ENCODE measurements at regions not wholly inside any gene's neighbourhood (a gene's known extent, or its start where the extent isn't known, plus 50 kb on each side); places are given as distances from the start of the nearest gene placed in this dataset.

DNA sequence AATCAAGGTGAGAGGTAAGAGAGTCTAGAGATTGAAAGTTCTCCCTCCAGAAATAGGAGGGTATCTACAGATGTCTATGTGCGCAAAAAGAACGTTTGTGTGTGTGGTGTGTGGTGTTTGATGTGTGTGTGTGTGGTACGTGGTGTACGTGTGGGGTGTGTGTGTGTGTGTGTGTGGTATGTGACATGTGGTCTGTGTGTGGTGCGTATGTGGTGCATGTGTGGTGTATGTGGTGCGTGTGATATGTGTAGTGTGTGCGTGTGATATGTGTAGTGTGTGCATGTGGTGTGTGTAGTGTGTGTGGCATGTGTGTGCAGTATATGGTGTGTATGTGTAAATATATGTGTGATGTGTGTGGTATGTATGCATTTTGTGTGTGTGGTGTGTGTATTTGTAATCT lies 73.0 kb upstream of the LRRC4C start:
- CTCF ChIA-PET: no interaction called here
- Mint-ChIP-seq H3K4me3 (ENCODE audit: low read depth, unreplicated experiment) (no peak overlapping the region), H3K36me3 (ENCODE audit: insufficient read depth, unreplicated experiment) (no peaks in the 10 kb centered on the region), H3K9me3 (ENCODE audit: low read depth, unreplicated experiment) (peaks cover 12% of the 10 kb centered on the region), H3K27ac (ENCODE audit: unreplicated experiment) (no peak overlapping the region), H3K4me1 (ENCODE audit: low read depth, unreplicated experiment) (no peaks in the 10 kb centered on the region), H3K27me3 (ENCODE audit: unreplicated experiment) (no peaks in the 10 kb centered on the region)
- TF ChIP-seq, protein P1, sequence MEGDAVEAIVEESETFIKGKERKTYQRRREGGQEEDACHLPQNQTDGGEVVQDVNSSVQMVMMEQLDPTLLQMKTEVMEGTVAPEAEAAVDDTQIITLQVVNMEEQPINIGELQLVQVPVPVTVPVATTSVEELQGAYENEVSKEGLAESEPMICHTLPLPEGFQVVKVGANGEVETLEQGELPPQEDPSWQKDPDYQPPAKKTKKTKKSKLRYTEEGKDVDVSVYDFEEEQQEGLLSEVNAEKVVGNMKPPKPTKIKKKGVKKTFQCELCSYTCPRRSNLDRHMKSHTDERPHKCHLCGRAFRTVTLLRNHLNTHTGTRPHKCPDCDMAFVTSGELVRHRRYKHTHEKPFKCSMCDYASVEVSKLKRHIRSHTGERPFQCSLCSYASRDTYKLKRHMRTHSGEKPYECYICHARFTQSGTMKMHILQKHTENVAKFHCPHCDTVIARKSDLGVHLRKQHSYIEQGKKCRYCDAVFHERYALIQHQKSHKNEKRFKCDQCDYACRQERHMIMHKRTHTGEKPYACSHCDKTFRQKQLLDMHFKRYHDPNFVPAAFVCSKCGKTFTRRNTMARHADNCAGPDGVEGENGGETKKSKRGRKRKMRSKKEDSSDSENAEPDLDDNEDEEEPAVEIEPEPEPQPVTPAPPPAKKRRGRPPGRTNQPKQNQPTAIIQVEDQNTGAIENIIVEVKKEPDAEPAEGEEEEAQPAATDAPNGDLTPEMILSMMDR (IDR thresholded peaks at IDR 0.05; ENCODE audit: unreplicated experiment): no peak
- DNase-seq: no peak
- intact Hi-C loops (cut with micrococcal nuclease; ENCODE audit: unreplicated experiment): no loop called here
- no TSS peak for BruUV-seq (replicated peaks)

DNA sequence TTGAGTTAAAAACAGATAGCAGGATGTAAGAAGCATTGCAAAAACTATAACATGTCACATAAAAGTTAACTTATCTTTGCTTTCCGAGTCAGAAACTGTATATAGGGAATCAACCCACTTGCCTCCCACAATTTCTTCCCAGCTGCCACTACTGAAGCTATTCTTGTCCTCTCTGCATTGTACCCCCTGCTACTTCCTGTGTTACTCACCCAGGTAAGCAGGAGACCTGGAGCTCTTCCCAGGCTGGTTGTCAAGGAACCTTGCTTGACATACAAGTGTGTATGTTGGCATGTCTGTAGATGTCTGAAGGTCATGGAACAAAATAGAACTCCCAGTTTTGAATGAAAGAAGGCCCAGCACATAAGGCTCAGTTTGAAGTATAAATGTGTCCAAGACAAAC lies 74.3 kb upstream of the LRRC4C start:
- TF ChIP-seq, protein P1 (IDR thresholded peaks at IDR 0.05; ENCODE audit: unreplicated experiment): no peak
- no peaks in the 10 kb centered on the region for H3K36me3 Mint-ChIP-seq (ENCODE audit: insufficient read depth, unreplicated experiment)
- no TSS peak for BruUV-seq (replicated peaks)
- H3K27me3 Mint-ChIP-seq (ENCODE audit: unreplicated experiment): no peaks in the 10 kb centered on the region
- no peak overlapping the region for H3K27ac Mint-ChIP-seq (ENCODE audit: unreplicated experiment)
- no peak overlapping the region for H3K4me3 Mint-ChIP-seq (ENCODE audit: low read depth, unreplicated experiment)
- CTCF ChIA-PET: no interaction called here
- intact Hi-C loops (cut with micrococcal nuclease; ENCODE audit: unreplicated experiment): no loop called here
- peaks cover 15% of the 10 kb centered on the region for H3K9me3 Mint-ChIP-seq (ENCODE audit: low read depth, unreplicated experiment)
- H3K4me1 Mint-ChIP-seq (ENCODE audit: low read depth, unreplicated experiment): no peaks in the 10 kb centered on the region
- no peak for DNase-seq

- CTCF ChIA-PET: interaction anchor here (1.1 kb wide), 1 partner anchor 10 kb away, joined by 3 read pairs; no protein-coding TSS in a partner anchor
- no peak for DNase-seq
- TF ChIP-seq, protein P1 (IDR thresholded peaks at IDR 0.05; ENCODE audit: unreplicated experiment): no peak
- BruUV-seq (replicated peaks): no TSS peak
- Mint-ChIP-seq H3K36me3 (ENCODE audit: insufficient read depth, unreplicated experiment) (no peaks in the 10 kb centered on the region), H3K27me3 (ENCODE audit: unreplicated experiment) (no peaks in the 10 kb centered on the region), H3K9me3 (ENCODE audit: low read depth, unreplicated experiment) (peaks cover 13% of the 10 kb centered on the region), H3K4me1 (ENCODE audit: low read depth, unreplicated experiment) (no peaks in the 10 kb centered on the region), H3K27ac (ENCODE audit: unreplicated experiment) (no peak overlapping the region), H3K4me3 (ENCODE audit: low read depth, unreplicated experiment) (no peak overlapping the region)
- intact Hi-C loops (cut with micrococcal nuclease; ENCODE audit: unreplicated experiment): no loop called here
Measured at GRCh38 chr11:41534391-41534790, 74.9 kb upstream of the LRRC4C start.

DNA sequence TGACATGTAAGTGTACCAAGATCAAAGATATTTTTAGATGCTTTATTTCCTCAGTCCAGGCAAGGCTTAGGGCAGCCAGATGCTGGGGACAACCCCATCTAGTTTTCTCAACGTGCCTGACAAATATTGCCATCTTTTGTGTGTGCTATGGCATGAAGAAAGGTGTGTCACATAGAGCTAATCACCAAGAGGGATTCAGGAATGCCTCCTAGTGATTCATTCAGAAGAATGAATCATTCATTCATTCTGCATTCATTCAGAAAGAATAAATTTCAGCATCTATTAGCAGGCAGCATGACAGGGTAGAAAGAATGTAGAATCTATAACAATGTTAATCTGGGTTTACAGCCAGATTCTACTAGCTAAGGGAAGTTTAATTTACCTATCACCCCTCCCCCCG lies 75.4 kb upstream of the LRRC4C start:
- no peaks in the 10 kb centered on the region for H3K4me1 Mint-ChIP-seq (ENCODE audit: low read depth, unreplicated experiment)
- H3K9me3 Mint-ChIP-seq (ENCODE audit: low read depth, unreplicated experiment): peaks cover 12% of the 10 kb centered on the region
- no peak overlapping the region for H3K27ac Mint-ChIP-seq (ENCODE audit: unreplicated experiment)
- H3K27me3 Mint-ChIP-seq (ENCODE audit: unreplicated experiment): no peaks in the 10 kb centered on the region
- intact Hi-C loops (cut with micrococcal nuclease; ENCODE audit: unreplicated experiment): no loop called here
- no peak overlapping the region for H3K4me3 Mint-ChIP-seq (ENCODE audit: low read depth, unreplicated experiment)
- no TSS peak for BruUV-seq (replicated peaks)
- TF ChIP-seq, protein P1 (IDR thresholded peaks at IDR 0.05; ENCODE audit: unreplicated experiment): no peak
- DNase-seq: no peak
- CTCF ChIA-PET: interaction anchor here (1.1 kb wide), 1 partner anchor 10 kb away, joined by 3 read pairs; no protein-coding TSS in a partner anchor
- H3K36me3 Mint-ChIP-seq (ENCODE audit: insufficient read depth, unreplicated experiment): no peaks in the 10 kb centered on the region
